Panc1 (cell line): ENCODE measurements at regions not wholly inside any gene's neighbourhood (a gene's known extent, or its start where the extent isn't known, plus 50 kb on each side); places are given as distances from the start of the nearest gene placed in this dataset.

Experiments
- ATAC-seq: fragments of 200-7000 bp; cut with Tn5 transposase; 2 replicates; pipeline ENCODE4 v1.9.1; 2020; ENCODE audit warnings: mild to moderate bottlenecking, moderate library complexity
- BruUV-seq: library from RNA; stranded (reverse); fragments of 400-500 nt; replicated peaks from 2 replicates; lab custom pipeline; 2021; lab: Mats Ljungman, UMichigan
- CTCF ChIA-PET: fragments of 300-600 bp; sonication (Branson Sonifier 250); formaldehyde crosslinking; loops from one replicate; lab custom pipeline; 2022; ENCODE audit warnings: antibody characterized with exemption; lab: Charles Lee
- POLR2A ChIA-PET: fragments of 300-600 bp; sonication (Branson Sonifier 250); formaldehyde crosslinking; loops from one replicate; lab custom pipeline; 2022; ENCODE audit warnings: antibody characterized with exemption; lab: Charles Lee
- DNase-seq: peaks from one replicate; pipeline ENCODE4 v3.0.0-alpha.2; 2010; ENCODE audit warnings: low read depth, low spot score
- H3K27ac ChIP-seq: 2 replicates; pipeline ENCODE4 v1.5.1; 2011; ENCODE audit warnings: mild to moderate bottlenecking, low read length, inconsistent platforms
- H3K27me3 ChIP-seq: fragments of 200-500 bp; sonication (Bioruptor generic); 2 replicates; pipeline ENCODE4 v1.6.0; 2014; ENCODE audit warnings: low read length, inconsistent platforms; ENCODE audit not compliant: control insufficient read depth, insufficient read depth
- H3K36me3 ChIP-seq: fragments of 200-500 bp; sonication (Bioruptor generic); 2 replicates; pipeline ENCODE4 v1.5.1; 2014; ENCODE audit warnings: inconsistent platforms, mild to moderate bottlenecking, low read length, moderate library complexity; ENCODE audit not compliant: control insufficient read depth, insufficient read depth
- H3K4me1 ChIP-seq: 2 replicates; pipeline ENCODE4 v1.5.1; 2011; ENCODE audit warnings: inconsistent platforms, mild to moderate bottlenecking, low read length, moderate library complexity; ENCODE audit not compliant: control insufficient read depth, insufficient read depth
- H3K4me3 ChIP-seq, 2 experiments: 2 replicates each; pipeline ENCODE4 v1.5.1; 2011 to 2012; ENCODE audit warnings: low read depth in 2 of 2, low read length in 2 of 2, mild to moderate bottlenecking in 2 of 2, inconsistent platforms in 1 of 2, moderate library complexity in 1 of 2
- H3K9me3 ChIP-seq: fragments of 200-500 bp; sonication (Bioruptor generic); 2 replicates; pipeline ENCODE4 v1.5.1; 2014; ENCODE audit warnings: low read depth, mild to moderate bottlenecking, inconsistent platforms, low read length, moderate library complexity; ENCODE audit not compliant: control insufficient read depth, insufficient read depth
- CTCF ChIP-seq: fragments of 450-650 bp; IDR thresholded peaks from 2 replicates; pipeline ENCODE4 v1.5.1; 2017; ENCODE audit warnings: mild to moderate bottlenecking
- POLR2AphosphoS5 ChIP-seq: IDR thresholded peaks from 2 replicates; pipeline ENCODE4 v1.6.1; 2012; ENCODE audit warnings: mild to moderate bottlenecking, low read depth, low read length, moderate library complexity
- REST ChIP-seq, 2 experiments: IDR thresholded peaks; 2 replicates each; pipeline ENCODE4 v1.6.1; 2011 to 2012; ENCODE audit warnings: low read depth in 2 of 2, control low read depth in 1 of 2, low read length in 1 of 2, mild to moderate bottlenecking in 1 of 2, moderate library complexity in 1 of 2; ENCODE audit not compliant: insufficient read depth in 1 of 2
- SIN3A ChIP-seq: IDR thresholded peaks from 2 replicates; pipeline ENCODE4 v1.6.1; 2012; ENCODE audit warnings: low read depth, mild to moderate bottlenecking, low read length, moderate library complexity, borderline replicate concordance; ENCODE audit not compliant: insufficient read depth
- TCF7L2 ChIP-seq: IDR thresholded peaks from 2 replicates; pipeline ENCODE4 v1.6.1; 2011; ENCODE audit warnings: mild to moderate bottlenecking, low read depth, low read length, inconsistent platforms
- in situ Hi-C: cut with HindIII; loops from 2 replicates; pipeline ENCODE4 v1.10.0; 2016; ENCODE audit warnings: low sequenced_read_pairs, low pct_unique_long_range_greater_than_20kb
- intact Hi-C: fragments of 100-400 bp; cut with micrococcal nuclease; formaldehyde crosslinking; loops from one replicate; pipeline ENCODE4 v1.10.0; 2022; ENCODE audit not compliant: unreplicated experiment

GRCh38 chr17:51563961-51564360, 303.6 kb downstream of the UTP18 start:
- intact Hi-C loops (no loop called here), in situ Hi-C loops (no loop called here)

GRCh38 chr17:51572115-51572514, 311.8 kb downstream of the UTP18 start:
- no peaks in the 10 kb centered on the region for H3K27me3 ChIP-seq
- H3K9me3 ChIP-seq, result no peaks in the 10 kb centered on the region
- CTCF ChIA-PET, result no interaction called here
- no peak overlapping the region for H3K4me3 ChIP-seq
- POLR2A ChIA-PET, result no interaction called here
- no peak for DNase-seq
- no TSS peak for BruUV-seq
- no peak for TF ChIP-seq CTCF
- TF ChIP-seq POLR2AphosphoS5, result no peak
- no peak for TF ChIP-seq TCF7L2
- TF ChIP-seq REST (IDR thresholded peaks at IDR 0.05; ENCODE audit: insufficient read depth in 1 of 2, low read depth in 2 of 2, low read length in 1 of 2), result no peak
- intact Hi-C loops (no loop called here), in situ Hi-C loops (no loop called here)
- ATAC-seq, result no peak
- no peaks in the 10 kb centered on the region for H3K36me3 ChIP-seq
- no peaks in the 10 kb centered on the region for H3K4me1 ChIP-seq
- H3K27ac ChIP-seq, result no peak overlapping the region

More at GRCh38 chr17:51563961-51564360, 303.6 kb downstream of the UTP18 start:
- no peaks in the 10 kb centered on the region for H3K9me3 ChIP-seq
- POLR2A ChIA-PET, result no interaction called here
- H3K4me1 ChIP-seq, result no peaks in the 10 kb centered on the region
- H3K4me3 ChIP-seq, result no peak overlapping the region
- CTCF ChIA-PET, result no interaction called here
- H3K27ac ChIP-seq, result no peak overlapping the region
- H3K27me3 ChIP-seq, result peaks cover 26% of the 10 kb centered on the region
- DNase-seq (no peak), ATAC-seq (no peak)
- TF ChIP-seq REST (IDR thresholded peaks at IDR 0.05; ENCODE audit: insufficient read depth in 1 of 2, low read depth in 2 of 2, low read length in 1 of 2), result peak in 1 of 2 experiments; percentile 69; a peak in 2 of 4 replicates
- no peak for TF ChIP-seq TCF7L2
- no peak for TF ChIP-seq SIN3A
- no TSS peak for BruUV-seq
- no peaks in the 10 kb centered on the region for H3K36me3 ChIP-seq
